ENCODE measurements at regions not wholly inside any gene's neighbourhood (a gene's known extent, or its start where the extent isn't known, plus 50 kb on each side); places are given as distances from the start of the nearest gene placed in this dataset.
A peak's percentile ranks its signal among the peaks of the same experiment; 100 is the strongest.

- peak; percentile 11 for DNase-seq (ENCODE audit: low spot score)
- no peak for TF ChIP-seq CTCF (IDR thresholded peaks at IDR 0.05; ENCODE audit: extremely low read depth, missing control alignments)
Measured at GRCh38 chr13:77389625-77390000, 62.7 kb upstream of the MYCBP2 start.

DNA sequence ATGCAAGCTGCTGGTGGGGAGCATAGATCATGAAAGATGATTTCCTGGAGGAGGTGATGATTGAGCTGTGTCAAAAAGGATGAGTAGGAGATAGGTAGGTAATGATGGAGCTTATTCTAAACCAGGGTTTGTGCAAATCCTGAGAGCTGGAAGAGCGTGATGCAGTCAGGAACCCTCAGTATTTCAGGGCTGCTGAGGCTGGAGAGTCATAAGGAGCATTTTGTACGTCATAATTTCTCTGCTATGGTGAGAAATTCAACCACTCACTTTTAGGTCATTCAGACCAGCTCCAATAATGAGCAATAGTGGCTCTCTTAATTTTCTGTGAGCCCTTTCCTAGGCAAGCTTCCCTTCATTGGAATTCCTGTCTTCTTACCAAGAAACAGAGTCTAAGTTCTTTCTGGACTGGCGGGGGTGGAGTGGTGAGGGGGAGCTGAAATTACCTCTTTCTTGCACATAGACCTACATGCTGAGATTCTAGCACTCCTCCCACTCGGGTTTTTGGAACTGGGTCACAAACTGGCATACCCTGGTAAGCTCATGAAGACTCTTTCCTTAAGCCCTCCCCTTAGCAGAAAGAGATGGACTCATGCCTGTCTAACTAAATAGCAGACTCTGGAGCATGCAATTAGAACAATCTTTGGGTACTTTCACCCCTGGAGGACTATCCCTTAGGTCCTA lies 62.2 kb upstream of the MYCBP2 start:
- no peak for TF ChIP-seq CTCF (IDR thresholded peaks at IDR 0.05; ENCODE audit: extremely low read depth, missing control alignments)
- no peak for DNase-seq (ENCODE audit: low spot score)

- no peak for DNase-seq (ENCODE audit: low spot score)
- no peak for TF ChIP-seq CTCF (IDR thresholded peaks at IDR 0.05; ENCODE audit: extremely low read depth, missing control alignments)
Measured at GRCh38 chr13:77387607-77388200, 60.8 kb upstream of the MYCBP2 start.

DNA sequence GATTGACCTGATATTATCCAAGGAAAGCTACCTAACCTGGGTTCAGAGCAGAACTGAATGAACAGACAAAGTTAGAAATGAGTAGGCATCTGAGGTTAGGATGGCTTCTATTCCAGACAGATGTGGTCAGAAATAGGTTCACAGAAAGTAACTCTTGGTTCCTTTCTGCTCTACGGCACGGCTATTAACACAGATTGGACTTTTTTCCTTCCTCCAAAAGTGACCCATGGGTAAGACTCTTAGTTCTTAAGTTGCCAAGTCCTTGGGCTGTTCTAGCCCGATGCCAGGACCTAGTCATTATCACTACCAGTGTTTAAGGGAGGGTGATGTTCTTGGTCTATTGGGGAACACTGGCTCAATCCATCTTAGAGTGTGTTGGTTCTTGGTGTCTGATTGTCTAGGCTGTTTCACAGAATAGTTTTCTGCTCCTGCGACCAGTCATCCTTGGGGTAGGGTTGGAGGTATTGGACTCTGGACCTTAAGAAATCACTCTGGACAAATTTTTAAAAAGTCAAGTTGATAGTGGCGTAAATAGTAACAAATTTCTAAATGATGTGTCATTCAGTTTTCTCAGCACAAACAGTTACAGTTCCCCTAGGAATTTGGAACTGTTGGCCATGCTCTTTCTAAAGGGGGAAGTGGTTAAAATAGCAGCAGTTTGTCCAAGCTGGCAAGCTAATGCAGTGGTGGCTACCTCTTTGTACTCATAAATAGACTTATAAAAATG lies 60.1 kb upstream of the MYCBP2 start:
- DNase-seq (ENCODE audit: low spot score) = peak; percentile 16
- TF ChIP-seq CTCF (IDR thresholded peaks at IDR 0.05; ENCODE audit: extremely low read depth, missing control alignments) = no peak

- no peak for DNase-seq (ENCODE audit: low spot score)
- no peak for TF ChIP-seq CTCF (IDR thresholded peaks at IDR 0.05; ENCODE audit: extremely low read depth, missing control alignments)
Measured at GRCh38 chr13:77386046-77386445, 59.2 kb upstream of the MYCBP2 start.

- no peak for DNase-seq (ENCODE audit: low spot score)
- TF ChIP-seq CTCF (IDR thresholded peaks at IDR 0.05; ENCODE audit: extremely low read depth, missing control alignments) = no peak
Measured at GRCh38 chr13:77384999-77385398, 58.1 kb upstream of the MYCBP2 start.

- DNase-seq (ENCODE audit: low spot score) = no peak
- TF ChIP-seq CTCF (IDR thresholded peaks at IDR 0.05; ENCODE audit: extremely low read depth, missing control alignments) = no peak
Measured at GRCh38 chr13:77383097-77383496, 56.2 kb upstream of the MYCBP2 start.
